Immature natural killer cell (primary cell): ENCODE measurements at regions not wholly inside any gene's neighbourhood (a gene's known extent, or its start where the extent isn't known, plus 50 kb on each side); places are given as distances from the start of the nearest gene placed in this dataset.
"Not testable (repeated sequence)": the region's sequence is repeated elsewhere in the genome, so short reads cannot be mapped to it uniquely, and the experiment has no call there.

Experiments
- DNase-seq, 3 donors: peaks; one replicate each; pipeline ENCODE4 v3.0.0; 2022; ENCODE audit warnings: mixed read lengths in 1 of 3
- H3K27ac Mint-ChIP-seq, 6 donors: one replicate each; pipeline ENCODE4 v1.8.0; 2020; ENCODE audit warnings: mixed read lengths in 6 of 6, mild to moderate bottlenecking in 5 of 6, inconsistent platforms in 4 of 6, moderate library complexity in 3 of 6
- H3K27me3 Mint-ChIP-seq, 3 donors: one replicate each; pipeline ENCODE4 v1.8.0; 2020 to 2021; ENCODE audit warnings: low read depth in 3 of 3, mild to moderate bottlenecking in 3 of 3, mixed read lengths in 3 of 3, moderate library complexity in 3 of 3, inconsistent platforms in 1 of 3
- H3K36me3 Mint-ChIP-seq, 3 donors: one replicate each; pipeline ENCODE4 v1.8.0; 2020; ENCODE audit warnings: mixed read lengths in 3 of 3, inconsistent platforms in 2 of 3, mild to moderate bottlenecking in 2 of 3
- H3K4me1 Mint-ChIP-seq, 2 donors: one replicate each; pipeline ENCODE4 v1.8.0; 2020; ENCODE audit warnings: inconsistent platforms in 2 of 2, mild to moderate bottlenecking in 2 of 2, mixed read lengths in 2 of 2, moderate library complexity in 1 of 2
- H3K4me3 Mint-ChIP-seq, 5 donors: one replicate each; pipeline ENCODE4 v1.8.0; 2020; ENCODE audit warnings: mild to moderate bottlenecking in 5 of 5, mixed read lengths in 5 of 5, inconsistent platforms in 3 of 5, moderate library complexity in 3 of 5
- H3K9me3 Mint-ChIP-seq, 6 donors: one replicate each; pipeline ENCODE4 v1.8.0; 2020; ENCODE audit warnings: mild to moderate bottlenecking in 6 of 6, mixed read lengths in 6 of 6, inconsistent platforms in 4 of 6, moderate library complexity in 3 of 6

DNA sequence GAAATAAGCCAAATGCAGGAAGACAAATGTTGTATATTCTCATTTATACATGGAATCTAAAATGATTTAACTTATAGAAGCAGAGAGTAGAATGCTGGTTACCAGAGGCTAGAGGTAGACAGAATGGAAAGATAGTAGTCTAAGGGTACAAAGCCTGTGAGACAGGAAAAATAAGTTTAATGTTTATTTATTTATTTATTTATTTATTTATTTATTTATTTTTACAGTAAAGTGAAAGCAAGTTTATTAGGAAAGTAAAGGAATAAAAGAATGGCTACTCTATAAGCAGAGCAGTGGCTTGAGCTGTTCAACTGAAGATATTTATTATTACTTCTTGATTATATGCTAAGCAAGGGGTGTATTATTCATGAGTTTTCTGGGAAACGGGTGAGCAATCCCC lies 203.2 kb downstream of the LAS1L start:
- DNase-seq = no peak
- Mint-ChIP-seq H3K4me3 (no peak overlapping the region), H3K27ac (no peak overlapping the region), H3K36me3 (no peaks in the 10 kb centered on the region), H3K4me1 (no peaks in the 10 kb centered on the region), H3K9me3 (peaks cover 3 to 29% (median 20%) of the 10 kb centered on the region in 6 donors), H3K27me3 (peaks cover 0 to 7% (median 2%) of the 10 kb centered on the region in 3 donors)

DNA sequence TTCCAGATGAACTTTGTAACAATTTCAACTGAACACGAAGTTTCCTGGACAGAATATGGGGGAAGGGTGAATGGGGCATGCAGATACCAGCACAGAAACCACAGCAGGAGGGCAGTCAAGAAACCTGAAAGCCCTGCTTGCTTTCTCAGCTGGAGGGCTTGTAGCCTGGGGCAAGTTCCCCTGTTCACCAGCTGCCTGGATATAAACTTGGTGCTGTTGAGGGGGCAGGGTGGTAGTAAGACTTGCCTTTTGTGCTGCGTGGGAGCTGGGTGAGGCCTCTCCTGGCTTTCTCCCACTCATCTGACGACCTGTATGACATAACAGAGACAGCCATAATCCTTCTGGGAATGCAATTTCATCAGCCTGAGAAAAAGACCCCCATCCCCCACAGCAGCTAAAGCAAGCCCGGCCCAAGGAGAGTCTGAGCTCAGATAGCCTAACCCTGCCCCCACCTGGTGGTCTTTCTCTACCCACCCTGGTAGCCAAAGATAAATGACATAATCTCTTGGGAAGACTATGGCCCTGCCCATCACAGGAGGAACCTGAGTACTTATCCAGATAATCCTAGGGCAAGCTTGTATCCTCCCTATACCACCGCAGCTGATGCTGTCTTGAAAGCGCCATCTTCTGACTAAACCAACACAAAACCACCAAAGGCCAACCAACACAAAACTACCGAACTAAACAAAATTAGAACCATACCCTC lies 234.3 kb downstream of the LAS1L start:
- Mint-ChIP-seq H3K27me3 (peaks cover 0 to 15% (median 2%) of the 10 kb centered on the region in 3 donors), H3K4me3 (no peak overlapping the region), H3K27ac (no peak overlapping the region), H3K9me3 (peaks cover 4 to 45% (median 30%) of the 10 kb centered on the region in 6 donors), H3K4me1 (no peaks in the 10 kb centered on the region), H3K36me3 (no peaks in the 10 kb centered on the region)
- DNase-seq = no peak

DNA sequence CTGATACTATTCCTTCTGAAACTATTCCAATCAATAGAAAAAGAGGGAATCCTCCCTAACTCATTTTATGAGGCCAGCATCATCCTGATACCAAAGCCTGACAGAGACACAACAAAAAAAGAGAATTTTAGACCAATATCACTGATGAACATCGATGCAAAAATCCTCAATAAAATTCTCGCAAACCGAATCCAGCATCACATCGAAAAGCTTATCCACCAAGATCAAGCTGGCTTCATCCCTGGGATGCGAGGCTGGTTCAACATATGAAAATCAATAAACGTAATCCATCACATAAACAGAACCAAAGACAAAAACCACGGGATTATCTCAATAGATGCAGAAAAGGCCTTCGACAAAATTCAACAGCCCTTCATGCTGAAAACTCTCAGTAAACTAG lies 251.7 kb downstream of the LAS1L start:
- not testable (repeated sequence) for H3K36me3 Mint-ChIP-seq, H3K4me1 Mint-ChIP-seq, H3K4me3 Mint-ChIP-seq, H3K27ac Mint-ChIP-seq, H3K27me3 Mint-ChIP-seq, DNase-seq
- H3K9me3 Mint-ChIP-seq = peaks cover 16 to 45% (median 35%) of the 10 kb centered on the region in 6 donors

DNA sequence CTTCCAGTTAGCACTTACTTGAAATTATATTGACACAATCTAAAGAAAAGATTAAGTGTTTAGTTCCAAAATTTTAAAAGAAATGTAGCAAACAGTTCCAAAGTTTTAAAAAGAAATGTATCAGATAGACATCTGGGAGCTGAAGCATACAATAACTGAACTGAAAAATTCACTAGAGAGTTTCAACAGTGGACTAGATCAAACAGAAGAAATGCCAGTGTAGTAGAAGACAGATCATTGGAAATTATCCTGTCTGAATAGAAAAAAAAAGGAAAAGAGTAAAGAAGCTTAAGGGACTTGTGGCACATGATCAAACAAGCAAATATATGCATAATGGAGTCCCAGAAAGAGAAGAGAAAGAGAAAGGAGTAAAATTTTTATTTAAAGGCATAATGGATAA lies 261.4 kb downstream of the LAS1L start:
- H3K4me1 Mint-ChIP-seq = no peaks in the 10 kb centered on the region
- peaks cover 10 to 46% (median 35%) of the 10 kb centered on the region in 6 donors for H3K9me3 Mint-ChIP-seq
- peaks cover 0 to 6% (median 0%) of the 10 kb centered on the region in 3 donors for H3K27me3 Mint-ChIP-seq
- no peak overlapping the region for H3K4me3 Mint-ChIP-seq
- peaks cover 0 to 9% (median 0%) of the 10 kb centered on the region in 3 donors for H3K36me3 Mint-ChIP-seq
- no peak overlapping the region for H3K27ac Mint-ChIP-seq
- DNase-seq = no peak

DNA sequence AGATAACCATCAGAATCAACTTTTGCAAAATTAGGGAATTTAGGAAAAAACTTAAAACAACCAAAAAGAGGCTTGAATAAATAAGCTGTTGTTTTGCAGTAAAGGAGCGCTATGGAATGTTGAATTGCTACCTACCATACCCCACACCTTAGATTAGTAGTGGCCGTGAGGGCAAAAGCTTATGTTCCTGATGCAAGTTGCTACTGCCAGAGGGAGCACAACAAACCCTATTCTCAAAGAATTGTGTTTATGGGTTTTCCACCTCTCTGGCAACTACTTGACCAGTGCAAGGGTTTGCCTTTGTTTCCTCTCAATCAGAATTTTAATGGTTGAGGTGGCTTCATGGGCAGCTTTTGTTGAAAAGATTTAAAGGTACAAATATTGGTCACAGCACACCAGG lies 268.1 kb downstream of the LAS1L start:
- Mint-ChIP-seq H3K27me3 (peaks cover 0 to 12% (median 2%) of the 10 kb centered on the region in 3 donors), H3K4me1 (no peaks in the 10 kb centered on the region), H3K36me3 (peaks cover 0 to 5% (median 0%) of the 10 kb centered on the region in 3 donors), H3K4me3 (no peak overlapping the region), H3K27ac (no peak overlapping the region), H3K9me3 (peaks cover 6 to 46% (median 31%) of the 10 kb centered on the region in 6 donors)
- no peak for DNase-seq

DNA sequence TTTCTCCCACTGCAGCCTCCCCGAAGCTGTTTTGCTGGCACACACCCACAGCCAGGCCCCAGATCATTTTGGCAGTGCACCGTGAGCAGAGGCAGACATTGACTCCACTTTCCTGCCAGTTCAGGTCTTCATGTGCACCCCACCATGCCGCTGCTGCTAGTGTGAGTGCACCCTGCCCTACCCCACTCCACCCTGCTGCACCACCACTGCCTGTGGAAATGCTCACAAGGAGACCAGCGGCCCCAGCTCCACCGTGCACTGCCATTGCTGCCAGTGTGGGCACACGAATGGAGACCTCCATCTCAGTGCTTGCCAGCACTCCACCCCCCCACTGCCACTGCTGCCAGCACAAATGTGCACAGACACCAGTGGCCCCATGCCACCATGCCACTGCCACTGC lies 277.6 kb upstream of the ZC4H2 start:
- DNase-seq = no peak
- no peaks in the 10 kb centered on the region for H3K36me3 Mint-ChIP-seq

DNA sequence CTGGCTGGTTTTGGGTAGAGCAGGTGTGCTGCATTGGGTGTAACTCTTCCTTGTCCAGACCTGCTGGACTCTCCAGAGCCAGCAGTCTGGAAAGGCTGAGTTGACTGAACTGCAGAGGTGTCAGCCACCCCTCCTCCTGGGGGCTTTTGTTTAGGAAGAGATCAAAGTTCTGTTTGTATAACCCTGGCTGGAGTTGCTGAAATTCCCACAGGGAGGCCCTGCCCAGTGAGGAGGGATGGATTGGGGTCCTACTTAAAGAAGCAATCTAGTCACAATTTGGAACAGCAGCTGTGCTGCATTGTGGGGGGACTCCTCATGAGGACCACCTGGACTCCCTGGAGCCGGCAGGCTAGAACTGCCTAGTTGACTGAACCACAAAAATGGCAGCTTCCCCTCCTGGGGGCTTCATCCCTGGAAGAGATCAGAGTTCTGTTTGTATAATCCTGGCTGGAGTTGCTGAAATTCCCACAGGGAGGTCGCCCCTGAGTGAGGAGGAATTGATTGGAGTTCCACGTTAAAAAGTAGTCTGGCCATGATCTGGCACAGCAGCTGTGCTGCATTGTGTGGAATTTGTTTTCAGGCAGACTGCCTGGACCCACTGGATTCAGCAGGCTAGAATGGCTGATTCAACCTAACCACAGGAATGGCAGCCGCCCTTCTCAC lies 264.9 kb upstream of the ZC4H2 start:
- no peaks in the 10 kb centered on the region for H3K36me3 Mint-ChIP-seq
- H3K27me3 Mint-ChIP-seq = peaks cover 0 to 5% (median 5%) of the 10 kb centered on the region in 3 donors
- no peak for DNase-seq
- H3K4me1 Mint-ChIP-seq = no peaks in the 10 kb centered on the region
- H3K27ac Mint-ChIP-seq = no peak overlapping the region
- H3K4me3 Mint-ChIP-seq = no peak overlapping the region
- H3K9me3 Mint-ChIP-seq = peaks cover 0 to 56% (median 39%) of the 10 kb centered on the region in 6 donors

More for the DNA sequence above, 277.6 kb upstream of the ZC4H2 start:
- peaks cover 12 to 35% (median 20%) of the 10 kb centered on the region in 6 donors for H3K9me3 Mint-ChIP-seq
- H3K4me3 Mint-ChIP-seq = no peak overlapping the region
- H3K4me1 Mint-ChIP-seq = no peaks in the 10 kb centered on the region
- H3K27me3 Mint-ChIP-seq = peaks cover 0 to 4% (median 2%) of the 10 kb centered on the region in 3 donors
- H3K27ac Mint-ChIP-seq = no peak overlapping the region

DNA sequence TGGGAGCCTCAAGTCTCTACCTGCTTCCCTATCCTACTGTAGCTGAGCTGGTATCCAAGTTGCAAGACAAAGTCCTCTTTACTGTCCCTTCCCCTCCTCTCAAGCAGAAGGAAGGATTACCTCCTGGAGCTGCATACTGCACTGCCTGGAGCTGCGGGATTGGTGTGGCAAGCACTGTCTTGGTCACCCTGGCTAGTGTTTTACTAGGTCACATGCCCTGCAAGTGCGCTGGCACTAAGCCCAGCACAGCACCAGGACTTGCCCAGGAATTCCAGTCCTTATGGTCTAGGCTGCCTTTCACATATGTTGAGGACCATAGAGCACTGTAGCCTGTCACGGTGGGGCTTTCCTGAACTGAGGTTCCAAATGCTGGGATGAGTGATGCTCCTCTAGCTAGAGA lies 227.3 kb upstream of the ZC4H2 start:
- H3K36me3 Mint-ChIP-seq = no peaks in the 10 kb centered on the region
- H3K27ac Mint-ChIP-seq = no peak overlapping the region
- DNase-seq = no peak
- peaks cover 12 to 37% (median 21%) of the 10 kb centered on the region in 6 donors for H3K9me3 Mint-ChIP-seq
- no peaks in the 10 kb centered on the region for H3K4me1 Mint-ChIP-seq
- no peak overlapping the region for H3K4me3 Mint-ChIP-seq
- H3K27me3 Mint-ChIP-seq = peaks cover 0 to 7% (median 2%) of the 10 kb centered on the region in 3 donors

DNA sequence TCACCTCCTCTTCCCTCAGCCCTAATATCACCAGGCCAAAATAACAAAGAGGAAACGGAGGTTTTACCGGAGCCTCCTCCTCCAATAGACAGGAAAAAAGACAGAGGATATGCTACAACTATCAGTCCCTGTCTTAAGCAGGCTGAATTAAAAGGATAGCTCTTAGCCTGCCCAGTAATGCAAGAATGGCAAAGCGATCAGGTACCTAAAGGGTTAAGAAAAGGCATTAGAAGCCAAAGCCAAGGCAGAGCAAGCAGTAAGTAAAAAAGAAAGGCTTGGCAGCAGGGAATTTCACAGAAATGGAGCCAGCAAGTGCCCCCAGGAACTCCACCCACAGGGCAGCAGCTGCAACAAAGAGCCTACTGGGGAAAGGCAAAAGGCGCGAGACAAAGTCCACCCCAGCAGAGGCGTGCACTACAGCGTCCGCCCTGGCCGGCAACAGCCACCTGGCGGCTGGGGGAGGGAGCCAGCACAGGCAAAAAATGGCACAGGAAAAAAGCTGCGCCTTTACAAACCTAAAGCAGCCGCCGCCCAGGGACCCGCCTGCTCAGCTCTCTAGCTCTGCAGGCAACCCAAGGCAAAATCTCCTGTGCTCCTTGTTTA lies 220.6 kb upstream of the ZC4H2 start:
- H3K27ac Mint-ChIP-seq = no peak overlapping the region
- H3K4me1 Mint-ChIP-seq = no peaks in the 10 kb centered on the region
- H3K27me3 Mint-ChIP-seq = peaks cover 0 to 9% (median 2%) of the 10 kb centered on the region in 3 donors
- H3K9me3 Mint-ChIP-seq = peaks cover 15 to 51% (median 18%) of the 10 kb centered on the region in 6 donors
- DNase-seq = no peak
- H3K36me3 Mint-ChIP-seq = no peaks in the 10 kb centered on the region
- H3K4me3 Mint-ChIP-seq = no peak overlapping the region

DNA sequence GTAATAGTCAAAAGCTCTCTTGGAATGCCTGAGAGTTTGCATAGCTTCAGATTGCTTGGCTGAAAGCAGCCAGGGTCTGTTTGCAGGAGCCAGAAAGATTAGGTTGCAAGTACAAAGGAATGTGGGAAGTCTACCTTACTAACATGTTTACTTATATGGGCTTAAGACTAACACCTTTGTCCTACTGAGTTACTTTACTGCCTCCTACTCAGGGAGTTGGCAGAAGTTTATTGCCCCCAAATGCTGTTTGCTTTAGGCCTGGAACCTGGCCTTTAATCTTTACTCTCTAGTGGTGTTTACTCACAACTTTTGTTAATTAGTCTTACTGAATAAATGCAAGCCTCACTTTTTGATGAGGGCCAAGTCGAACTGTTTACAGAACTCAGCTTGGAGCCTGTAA lies 219.4 kb upstream of the ZC4H2 start:
- H3K4me3 Mint-ChIP-seq = no peak overlapping the region
- no peak overlapping the region for H3K27ac Mint-ChIP-seq
- no peaks in the 10 kb centered on the region for H3K36me3 Mint-ChIP-seq
- peaks cover 0 to 9% (median 2%) of the 10 kb centered on the region in 3 donors for H3K27me3 Mint-ChIP-seq
- H3K4me1 Mint-ChIP-seq = no peaks in the 10 kb centered on the region
- no peak for DNase-seq
- H3K9me3 Mint-ChIP-seq = peaks cover 9 to 43% (median 16%) of the 10 kb centered on the region in 6 donors

DNA sequence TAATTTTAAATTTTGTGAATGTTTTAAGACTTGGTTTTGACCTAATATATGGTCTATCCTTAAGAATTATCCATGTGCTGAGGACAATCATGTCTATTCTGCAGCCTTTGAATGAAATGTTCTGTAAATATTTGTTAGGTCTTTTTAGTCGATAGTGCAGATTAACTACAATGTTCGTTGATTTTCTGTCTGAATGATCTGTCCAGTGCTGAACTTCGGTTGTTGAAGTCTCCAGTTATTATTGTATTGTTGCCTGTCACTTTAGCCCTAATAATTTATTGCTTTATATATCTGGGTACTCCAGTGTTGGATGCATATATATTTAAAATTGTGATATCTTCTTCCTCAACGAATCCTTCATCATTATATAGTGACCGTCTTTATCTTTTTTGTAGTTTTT lies 218.3 kb upstream of the ZC4H2 start:
- peaks cover 0 to 10% (median 0%) of the 10 kb centered on the region in 3 donors for H3K27me3 Mint-ChIP-seq
- H3K9me3 Mint-ChIP-seq = peaks cover 8 to 42% (median 15%) of the 10 kb centered on the region in 6 donors
- H3K4me1 Mint-ChIP-seq = no peaks in the 10 kb centered on the region
- H3K36me3 Mint-ChIP-seq = no peaks in the 10 kb centered on the region
- H3K4me3 Mint-ChIP-seq = no peak overlapping the region
- DNase-seq = no peak
- H3K27ac Mint-ChIP-seq = no peak overlapping the region

DNA sequence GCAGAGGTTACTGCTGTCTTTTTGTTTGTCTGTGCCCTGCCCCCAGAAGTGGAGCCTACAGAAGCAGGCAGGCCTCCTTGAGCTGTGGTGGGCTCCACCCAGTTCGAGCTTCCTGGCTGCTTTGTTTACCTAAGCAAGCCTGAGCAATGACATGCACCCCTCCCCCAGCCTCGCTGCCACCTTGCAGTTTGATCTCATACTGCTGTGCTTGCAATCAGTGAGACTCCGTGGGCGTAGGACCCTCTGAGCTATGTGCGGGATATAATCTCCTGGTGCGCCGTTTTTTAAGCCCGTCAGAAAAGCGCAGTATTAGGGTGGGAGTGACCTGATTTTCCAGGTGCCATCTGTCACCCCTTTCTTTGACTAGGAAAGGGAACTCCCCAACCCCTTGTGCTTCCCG lies 187.1 kb upstream of the ZC4H2 start:
- H3K4me3 Mint-ChIP-seq, H3K27ac Mint-ChIP-seq, H3K27me3 Mint-ChIP-seq, DNase-seq, H3K36me3 Mint-ChIP-seq, H3K4me1 Mint-ChIP-seq: not testable (repeated sequence)
- H3K9me3 Mint-ChIP-seq = peaks cover 9 to 65% (median 36%) of the 10 kb centered on the region in 6 donors

DNA sequence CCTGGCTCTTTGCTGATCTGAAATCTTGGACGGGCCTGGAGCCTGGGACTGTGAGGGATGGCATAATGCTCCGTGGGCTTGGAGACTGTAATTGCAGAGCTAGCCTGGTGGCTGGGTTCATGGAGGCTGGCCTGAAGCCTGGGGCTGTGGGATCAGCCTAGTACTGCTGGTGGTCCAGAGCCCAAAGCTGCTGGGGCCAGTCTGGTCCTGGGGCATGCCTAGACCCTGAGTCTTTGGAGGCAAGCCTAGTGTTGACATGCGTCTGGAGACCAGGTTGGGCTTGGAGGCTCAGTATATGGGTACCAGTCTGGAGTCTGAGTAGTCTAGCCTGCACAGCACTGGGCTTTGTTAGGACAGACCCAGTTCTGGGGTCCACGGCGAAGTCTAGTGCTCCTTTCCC lies 172.0 kb upstream of the ZC4H2 start:
- no peak for DNase-seq
- H3K36me3 Mint-ChIP-seq = peaks cover 0 to 3% (median 3%) of the 10 kb centered on the region in 3 donors
- H3K27me3 Mint-ChIP-seq = peaks cover 0 to 5% (median 0%) of the 10 kb centered on the region in 3 donors
- no peak overlapping the region for H3K4me3 Mint-ChIP-seq
- H3K27ac Mint-ChIP-seq = no peak overlapping the region
- peaks cover 16 to 55% (median 36%) of the 10 kb centered on the region in 6 donors for H3K9me3 Mint-ChIP-seq
- H3K4me1 Mint-ChIP-seq = no peaks in the 10 kb centered on the region

DNA sequence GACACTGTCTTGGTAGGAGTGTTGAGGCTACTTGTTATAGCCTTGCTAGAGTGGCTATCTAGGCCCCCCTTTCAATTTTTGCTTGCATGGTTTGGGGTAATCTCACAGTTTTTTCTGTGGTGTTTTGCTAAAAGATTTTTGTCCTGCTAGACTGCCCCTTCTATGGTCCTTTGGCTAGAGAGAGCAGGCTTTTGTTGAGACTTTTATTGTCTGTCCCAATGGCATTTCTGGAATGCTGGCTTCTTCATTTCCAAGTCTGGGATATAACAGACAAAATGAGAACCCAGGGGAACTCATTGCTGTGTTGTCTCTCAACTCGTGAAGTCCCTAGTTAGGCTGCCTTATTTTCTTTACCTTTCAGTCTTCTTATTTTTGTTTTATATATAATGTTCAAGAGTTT lies 160.2 kb upstream of the ZC4H2 start:
- Mint-ChIP-seq H3K4me3 (no peak overlapping the region), H3K4me1 (no peaks in the 10 kb centered on the region), H3K36me3 (peaks cover 0 to 4% (median 3%) of the 10 kb centered on the region in 3 donors), H3K27ac (no peak overlapping the region), H3K9me3 (peaks cover 12 to 45% (median 25%) of the 10 kb centered on the region in 6 donors), H3K27me3 (peaks cover 0 to 9% (median 4%) of the 10 kb centered on the region in 3 donors)
- no peak for DNase-seq
